Fibroblast of upper back skin (primary cell): ENCODE measurements at regions not wholly inside any gene's neighbourhood (a gene's known extent, or its start where the extent isn't known, plus 50 kb on each side); places are given as distances from the start of the nearest gene placed in this dataset.
A peak's percentile ranks its signal among the peaks of the same experiment; 100 is the strongest.

Experiments
- DNase-seq: peaks from one replicate; pipeline ENCODE4 v3.0.0-alpha.2; 2013

- no peak for DNase-seq
These were observed 217.1 kb downstream of the BLID start for GRCh38 chr11:121898903-121899302.

DNA sequence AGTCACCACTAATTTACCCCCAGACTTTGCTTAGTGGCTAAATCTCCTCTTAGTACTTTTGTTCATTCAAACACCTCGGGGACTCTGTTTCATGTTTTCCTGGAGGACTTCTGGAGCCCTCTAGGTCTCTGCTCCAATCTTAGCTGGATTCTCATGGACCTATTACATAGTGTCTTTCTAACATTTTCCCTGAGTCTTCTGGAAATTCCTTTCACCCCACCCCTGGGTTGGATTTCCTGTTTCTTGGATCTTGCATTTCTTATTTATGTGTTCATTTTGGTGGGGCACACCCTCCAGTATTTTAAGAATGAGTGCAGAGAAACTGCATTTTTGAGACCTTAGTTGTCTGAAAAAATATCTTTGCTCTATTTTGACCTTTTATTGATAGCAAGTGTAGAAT is 220.1 kb downstream of the BLID start:
- DNase-seq, result peak; percentile 73

- peak; percentile 69 for DNase-seq
These were observed 221.4 kb downstream of the BLID start for GRCh38 chr11:121894581-121894980.

DNA sequence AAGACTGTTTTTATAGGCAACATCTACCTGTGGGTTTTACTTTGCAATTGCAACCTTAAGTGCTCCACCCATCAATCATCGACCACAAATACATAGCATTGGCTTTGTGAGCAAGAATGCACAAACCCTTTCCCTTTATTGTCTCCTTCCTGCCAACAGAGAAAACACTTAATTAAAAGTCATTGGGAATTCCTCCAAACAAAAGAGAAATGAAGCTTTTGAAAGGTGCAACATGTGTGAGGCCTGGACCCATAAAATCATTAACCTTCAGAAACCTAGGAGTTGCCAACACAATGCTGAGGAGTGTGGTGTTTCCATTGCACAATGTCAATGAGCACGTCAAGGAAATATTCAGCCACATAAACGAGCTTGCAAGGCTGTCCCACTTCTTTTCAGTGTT is 223.2 kb downstream of the BLID start:
- peak; percentile 55 for DNase-seq

DNA sequence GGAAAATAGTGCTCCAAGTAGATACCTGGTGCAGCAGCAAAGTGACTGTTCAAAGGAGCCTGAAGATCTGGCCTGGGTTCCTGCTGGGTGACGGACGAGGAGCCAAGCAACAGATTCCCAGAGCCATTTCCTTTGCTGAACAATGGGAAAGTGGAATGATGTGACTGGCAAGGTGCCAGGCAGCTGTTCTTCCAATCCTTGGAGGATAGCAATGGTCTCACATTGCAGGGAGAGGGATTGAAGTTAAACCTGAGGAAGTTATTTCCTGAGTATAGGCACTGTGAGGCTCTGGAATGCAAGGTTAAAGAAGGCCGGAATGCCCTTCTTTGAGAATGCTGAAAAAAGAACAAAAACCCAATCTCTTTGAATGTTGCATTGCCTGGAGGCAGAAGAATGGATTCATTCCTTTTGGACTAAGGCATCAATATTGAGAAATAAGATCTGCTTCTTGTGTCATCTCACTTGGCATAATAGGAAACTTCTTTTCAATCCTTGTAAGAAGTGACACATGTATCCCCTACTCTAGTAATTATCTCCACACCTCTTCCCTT is 223.8 kb downstream of the BLID start:
- DNase-seq, result peak; percentile 90

DNA sequence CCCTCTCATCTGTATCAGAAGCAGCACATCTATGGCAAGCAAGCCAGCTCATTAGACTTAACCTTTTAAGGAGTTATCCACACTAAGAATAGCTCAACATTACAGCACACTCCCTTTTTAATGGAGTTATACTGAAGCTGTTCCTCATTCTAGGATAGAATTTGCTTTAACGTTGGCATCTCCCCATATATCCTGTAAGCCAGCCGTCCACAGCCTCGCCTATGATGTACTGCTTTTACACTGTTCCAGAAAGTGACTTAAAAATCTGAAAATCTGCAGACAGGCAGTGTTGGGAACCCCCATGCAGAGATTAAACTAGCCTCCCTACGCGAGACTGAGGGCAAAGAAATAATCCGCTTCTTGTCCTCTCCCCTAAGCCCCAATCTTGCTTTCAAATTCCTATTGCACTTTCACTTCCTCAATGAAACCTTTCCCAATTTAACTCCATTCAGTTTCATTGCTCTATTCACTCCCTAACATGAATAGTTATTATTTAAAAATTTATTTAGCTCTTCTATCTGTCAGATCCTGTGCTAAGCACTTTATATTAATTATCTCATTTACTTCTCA is 225.0 kb downstream of the BLID start:
- no peak for DNase-seq

DNA sequence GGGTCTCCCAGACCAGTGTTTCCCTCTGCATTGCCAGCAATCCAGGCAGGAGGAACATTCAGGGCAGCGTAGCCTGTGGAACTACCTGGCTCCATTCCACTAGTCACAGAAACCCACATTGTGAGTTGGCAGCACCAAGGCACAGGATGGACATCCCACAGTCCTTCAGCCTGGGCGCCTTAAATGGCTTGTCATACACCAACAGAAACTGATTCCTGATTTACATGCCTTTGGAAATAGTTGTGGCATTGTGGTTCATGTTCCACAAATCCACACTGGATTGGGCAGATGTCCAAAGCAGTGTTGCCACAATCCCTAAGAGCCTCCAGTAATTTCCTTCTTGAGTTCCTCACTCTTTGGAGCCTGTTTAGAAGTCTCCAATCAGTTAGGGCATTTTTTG is 225.6 kb downstream of the BLID start:
- DNase-seq, result peak; percentile 98

GRCh38 chr11:121889931-121890330 is 226.1 kb downstream of the BLID start:
- DNase-seq, result peak; percentile 83

DNA sequence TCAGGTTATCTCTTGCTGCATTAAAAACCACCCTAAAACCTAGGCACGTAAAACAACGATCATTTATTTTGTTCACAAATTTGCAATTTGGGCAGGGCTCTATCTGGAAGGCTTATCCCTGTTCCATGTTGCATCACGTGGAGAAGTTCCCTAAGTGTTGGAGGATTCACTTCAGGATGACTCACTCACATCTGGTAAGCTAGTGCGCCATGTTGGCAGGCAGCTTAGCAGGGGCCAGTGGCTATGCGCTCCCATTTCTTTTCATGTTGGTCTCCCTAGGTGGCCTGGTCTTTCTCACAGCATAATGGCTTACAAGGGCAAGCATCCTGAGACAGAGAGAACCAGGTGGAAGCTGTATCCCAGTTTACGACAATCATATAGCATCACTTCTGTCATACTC is 226.8 kb downstream of the BLID start:
- DNase-seq, result peak; percentile 37

DNA sequence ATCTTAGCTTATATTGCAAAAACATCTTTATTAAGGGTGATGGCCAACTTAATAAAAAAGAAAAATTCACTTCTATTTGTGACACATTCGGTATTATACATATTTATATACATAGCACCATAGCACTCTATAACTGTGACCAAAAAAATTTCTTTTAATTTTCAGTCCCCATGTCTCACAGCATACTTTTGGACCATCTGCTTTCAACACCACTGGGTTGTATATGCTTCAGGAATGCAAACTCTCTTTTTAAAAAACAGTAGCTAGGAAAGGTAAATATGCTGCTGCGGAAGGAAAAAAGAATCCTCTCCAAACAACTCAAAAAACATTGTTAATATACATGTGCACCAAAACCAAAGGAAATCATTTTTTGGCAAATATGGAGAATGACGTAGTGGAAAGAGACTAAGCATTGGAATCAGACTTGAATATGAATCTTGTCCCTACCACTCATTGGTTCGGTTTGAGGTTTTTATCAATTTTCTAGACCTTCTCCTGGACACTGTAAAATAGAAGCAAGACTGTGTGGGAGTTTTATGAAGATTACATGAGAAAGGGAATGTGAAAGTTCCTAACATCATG is 227.9 kb downstream of the BLID start:
- DNase-seq, result no peak

DNA sequence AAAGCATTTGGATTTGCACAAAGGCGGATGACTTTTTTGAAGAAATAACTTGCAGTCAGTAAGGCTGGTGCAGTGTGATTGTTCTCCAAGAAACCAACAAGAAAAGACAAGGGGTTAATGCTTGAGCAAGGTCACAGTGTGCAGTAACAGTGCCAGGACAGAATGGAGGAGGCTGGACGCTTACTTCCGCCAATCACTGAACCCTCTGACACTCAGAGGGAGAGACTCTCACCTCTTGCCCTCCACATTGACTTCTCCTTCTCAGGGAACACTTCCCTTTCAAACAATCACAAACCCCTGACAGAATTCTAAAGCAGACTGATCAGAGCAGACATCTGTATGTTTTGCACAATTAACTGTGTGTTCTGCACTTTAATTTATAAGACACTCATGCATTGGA is 228.4 kb downstream of the BLID start:
- no peak for DNase-seq

- DNase-seq, result no peak
These were observed 229.0 kb downstream of the BLID start for GRCh38 chr11:121886996-121887395.

DNA sequence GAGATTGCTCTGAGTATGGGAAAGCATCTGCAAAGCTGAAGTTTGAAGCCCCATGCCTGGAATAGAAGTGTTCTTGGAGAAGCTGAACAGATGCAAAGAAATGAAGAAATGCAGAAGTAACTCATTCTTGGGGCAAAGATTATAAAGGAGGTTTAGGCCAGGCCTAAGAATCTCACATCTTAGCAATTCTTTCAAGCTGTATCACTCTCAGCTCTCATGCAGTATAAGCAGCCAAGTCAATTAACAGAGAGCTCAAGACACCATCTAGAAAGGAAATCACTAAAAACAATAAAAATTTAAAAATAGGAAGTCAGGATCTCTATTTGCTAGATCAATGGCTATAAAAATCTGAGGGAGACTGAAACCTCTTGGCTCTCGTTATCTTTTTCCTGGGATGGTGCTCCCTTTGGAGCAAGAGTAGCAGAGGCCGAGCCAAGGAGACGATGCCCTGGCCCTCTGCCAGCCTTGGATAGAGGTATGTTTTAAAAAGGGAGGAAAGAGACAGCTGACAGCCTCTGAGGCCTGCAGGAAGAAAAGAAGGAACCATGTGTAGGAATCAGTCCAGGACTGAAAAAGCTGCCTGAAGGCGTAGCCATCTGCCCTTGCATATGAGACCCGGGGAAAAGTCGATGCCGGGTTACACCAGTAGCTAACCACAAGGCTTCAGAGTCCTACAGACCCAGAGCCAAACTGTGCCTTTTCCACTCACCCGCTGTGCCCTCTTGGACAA is 229.8 kb downstream of the BLID start:
- DNase-seq, result peak; percentile 59

DNA sequence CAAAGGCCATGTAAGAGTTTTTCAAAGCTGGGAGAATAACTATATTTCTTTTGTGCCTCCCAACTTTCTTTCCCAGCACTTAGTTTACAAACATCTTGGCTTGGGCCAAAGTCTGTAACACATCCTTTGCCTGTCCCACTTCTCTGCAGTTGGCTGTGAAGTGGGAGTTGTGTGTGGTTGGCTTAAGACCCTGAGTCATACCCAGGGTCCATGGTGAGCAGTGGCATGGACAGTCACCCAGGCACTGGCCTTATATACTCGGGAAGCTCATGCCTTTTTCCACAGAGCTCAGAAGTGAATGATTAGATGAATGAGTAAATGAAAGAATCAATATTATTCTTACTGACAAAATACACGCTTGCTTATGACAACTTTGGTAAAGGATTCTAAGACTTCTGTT is 231.4 kb downstream of the BLID start:
- DNase-seq, result no peak

- DNase-seq, result peak; percentile 62
These were observed 234.2 kb downstream of the BLID start for GRCh38 chr11:121881806-121882205.

DNA sequence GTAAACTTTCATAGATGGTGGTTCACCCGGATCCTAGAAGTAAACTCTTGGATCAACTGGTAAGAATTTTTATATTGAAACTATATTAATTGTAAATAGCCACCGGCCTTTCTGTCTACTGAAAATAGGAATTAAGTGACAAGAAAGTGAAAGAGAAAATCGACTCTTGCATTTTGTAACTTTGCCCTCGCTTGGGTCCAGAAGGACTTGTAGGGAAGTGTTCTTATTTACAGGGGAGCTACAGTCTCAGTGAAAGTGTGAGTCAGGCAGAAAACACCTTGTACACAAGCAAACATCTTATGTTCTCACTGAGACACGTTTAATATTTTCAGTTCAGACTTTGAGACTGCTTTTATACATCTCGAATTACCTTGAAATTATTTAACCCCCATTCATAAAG is 238.9 kb downstream of the BLID start:
- no peak for DNase-seq

DNA sequence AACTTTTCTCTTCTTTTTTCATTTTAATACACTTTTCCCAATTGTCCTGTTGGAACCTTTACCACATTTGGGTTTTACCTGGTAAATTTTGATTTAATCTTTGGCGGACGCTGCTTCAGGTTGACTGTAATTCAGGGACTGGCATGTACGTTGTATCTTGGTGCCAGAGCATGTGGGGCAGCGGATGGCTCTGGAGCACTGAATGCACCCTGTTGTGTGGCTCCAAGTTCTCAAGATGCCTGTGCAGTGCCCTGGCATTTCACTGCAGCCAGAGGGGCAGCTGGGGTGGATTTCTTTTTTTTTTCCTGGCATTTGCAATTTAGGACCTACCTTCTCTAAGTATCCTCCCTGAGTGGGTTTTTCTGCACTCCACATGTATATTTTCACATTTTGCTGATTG is 242.2 kb downstream of the BLID start:
- DNase-seq, result no peak

DNA sequence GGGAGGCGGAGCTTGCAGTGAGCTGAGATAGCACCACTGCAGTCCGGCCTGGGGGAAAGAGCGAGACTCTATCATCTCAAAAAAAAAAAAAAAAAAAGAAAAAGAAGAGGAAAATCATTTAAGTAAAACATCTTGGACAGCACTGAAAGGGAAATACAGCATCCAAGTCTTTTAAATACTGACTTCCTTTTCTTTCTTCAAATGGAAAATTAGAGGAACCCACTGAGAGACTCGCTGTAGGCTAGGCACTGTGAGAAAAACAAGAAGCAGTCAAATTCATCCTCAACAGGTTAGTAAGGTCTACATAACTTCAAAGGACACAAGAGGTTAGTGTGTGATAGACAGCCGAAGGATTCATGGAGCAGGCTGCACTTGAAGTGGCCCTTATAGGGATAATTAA is 243.7 kb downstream of the BLID start:
- DNase-seq, result no peak

DNA sequence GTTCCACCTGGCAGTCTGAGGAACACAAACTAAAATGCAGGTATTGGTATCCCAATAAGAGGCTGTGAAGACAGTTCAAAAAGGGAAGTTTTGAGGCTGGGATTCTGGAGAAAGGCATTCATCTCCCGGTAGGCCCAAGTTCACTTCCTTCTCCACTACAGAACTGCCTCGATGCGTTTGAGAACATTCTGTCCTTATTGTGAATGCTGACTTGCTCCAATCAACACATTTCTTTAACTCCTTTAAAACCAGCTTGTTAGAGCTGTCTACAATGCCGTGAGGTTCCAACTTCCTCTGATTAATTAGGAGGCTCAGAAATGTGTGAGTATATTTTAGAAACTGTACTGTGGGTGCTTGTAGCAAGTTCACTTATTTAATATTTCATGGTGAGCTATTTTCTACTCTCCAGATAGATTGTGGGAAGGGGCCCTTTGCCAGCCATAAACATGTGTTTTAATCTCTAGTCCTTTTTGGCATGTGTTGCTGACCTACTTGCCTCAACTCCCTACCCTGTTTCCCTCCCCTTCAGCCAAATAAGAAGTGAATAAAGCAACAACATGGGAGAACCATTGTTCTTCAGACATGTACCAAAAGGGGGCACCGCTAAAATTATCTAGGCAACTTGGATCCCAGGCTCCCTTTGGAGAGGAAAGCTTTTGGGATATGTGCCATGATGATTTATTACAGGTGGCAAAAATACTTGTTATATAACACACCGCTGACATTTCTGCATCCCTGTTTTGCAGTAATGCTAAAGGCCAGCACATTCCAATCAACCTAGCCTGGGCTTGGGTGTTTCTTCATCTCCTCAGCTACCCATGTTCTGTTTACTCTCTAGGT is 245.6 kb downstream of the BLID start:
- DNase-seq, result peak; percentile 41

DNA sequence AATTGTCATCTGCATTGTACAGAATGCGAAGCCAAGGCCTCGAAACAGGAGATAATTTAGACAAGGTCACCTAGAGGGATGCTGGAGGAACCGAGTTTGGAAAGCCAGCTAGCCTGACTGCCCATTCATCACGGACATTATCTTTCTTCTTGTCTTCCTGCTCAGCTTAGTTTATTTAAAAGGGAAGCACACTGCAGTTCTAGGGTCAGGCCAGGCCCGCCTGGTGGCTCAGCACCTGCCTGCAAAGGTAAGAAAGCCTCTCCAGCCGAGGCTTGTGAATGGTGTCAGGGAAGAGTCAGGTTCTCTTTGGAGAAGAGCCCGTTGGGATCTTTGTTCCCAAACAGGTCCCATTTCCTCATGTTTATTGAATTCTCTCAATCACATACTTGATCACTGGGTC is 246.5 kb downstream of the BLID start:
- DNase-seq, result no peak

- DNase-seq, result no peak
These were observed 249.3 kb downstream of the BLID start for GRCh38 chr11:121866754-121867153.

DNA sequence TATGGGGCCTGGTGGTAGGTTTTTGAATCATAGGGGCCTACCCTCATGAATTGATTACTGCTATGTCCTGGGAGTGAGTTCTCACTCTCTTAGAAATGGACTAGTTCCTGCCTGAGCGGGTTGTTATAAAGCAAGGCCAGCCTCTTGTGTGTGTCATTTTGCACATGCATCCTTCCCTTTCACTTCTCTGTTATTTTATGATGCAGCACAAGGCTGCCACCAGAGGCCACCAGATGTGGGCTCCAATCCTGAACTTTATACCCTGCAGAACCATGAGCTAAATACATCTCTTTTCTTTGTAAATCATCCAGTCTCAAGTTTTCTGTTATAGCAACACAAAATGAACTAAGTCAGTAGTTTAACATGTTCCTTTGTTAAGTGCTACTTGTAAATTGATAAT is 251.4 kb downstream of the BLID start:
- no peak for DNase-seq

DNA sequence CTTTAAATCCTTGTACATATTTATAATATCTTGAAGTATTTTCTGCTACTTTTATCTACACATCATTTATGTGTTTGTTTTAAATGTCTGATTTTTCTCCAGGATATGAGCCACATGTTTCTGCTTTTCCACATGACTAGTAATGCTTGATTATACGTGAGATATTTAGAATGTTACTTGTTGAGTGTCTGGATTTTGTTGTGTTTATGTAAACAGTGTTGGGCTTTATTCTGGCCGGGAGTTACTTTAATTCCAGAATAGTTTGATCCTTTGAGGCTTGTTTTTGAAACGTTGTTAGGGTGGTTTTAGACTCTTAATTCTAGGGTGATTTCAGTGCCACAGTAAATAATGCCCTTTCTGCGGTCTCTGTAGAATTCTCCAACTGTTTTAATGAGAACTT is 252.9 kb downstream of the BLID start:
- no peak for DNase-seq
